ENCODE measurements at regions not wholly inside any gene's neighbourhood (a gene's known extent, or its start where the extent isn't known, plus 50 kb on each side); places are given as distances from the start of the nearest gene placed in this dataset.
A peak's percentile ranks its signal among the peaks of the same experiment; 100 is the strongest.
"Not testable (repeated sequence)": the region's sequence is repeated elsewhere in the genome, so short reads cannot be mapped to it uniquely, and the experiment has no call there.

GRCh38 chr5:174953871-174954270, 229.5 kb downstream of the MSX2 start:
- DNase-seq, result no peak

GRCh38 chr5:174951151-174951780, 226.9 kb downstream of the MSX2 start:
- peak; percentile 70 for DNase-seq

- no peak for DNase-seq
Observed at GRCh38 chr5:174947548-174947947, 223.2 kb downstream of the MSX2 start.

- DNase-seq, result no peak
Observed at GRCh38 chr5:174945853-174946252, 221.5 kb downstream of the MSX2 start.

GRCh38 chr5:174943785-174944184, 219.4 kb downstream of the MSX2 start:
- DNase-seq, result no peak

- DNase-seq, result not testable (repeated sequence)
Observed at GRCh38 chr5:174943002-174943401, 218.6 kb downstream of the MSX2 start.

- no peak for DNase-seq
Observed at GRCh38 chr5:174937201-174938123, 213.1 kb downstream of the MSX2 start.

GRCh38 chr5:174935854-174936474, 211.6 kb downstream of the MSX2 start:
- DNase-seq, result peak; percentile 29

- DNase-seq, result not testable (repeated sequence)
Observed at GRCh38 chr5:174931033-174931432, 206.7 kb downstream of the MSX2 start.

- no peak for DNase-seq
Observed at GRCh38 chr5:174925586-174925985, 201.2 kb downstream of the MSX2 start.

GRCh38 chr5:174922955-174923354, 198.6 kb downstream of the MSX2 start:
- no peak for DNase-seq

GRCh38 chr5:174920906-174921550, 196.6 kb downstream of the MSX2 start:
- no peak for DNase-seq

- no peak for DNase-seq
Observed at GRCh38 chr5:174919351-174919750, 195.0 kb downstream of the MSX2 start.

GRCh38 chr5:174918655-174919054, 194.3 kb downstream of the MSX2 start:
- DNase-seq, result no peak

- DNase-seq, result no peak
Observed at GRCh38 chr5:174917976-174918554, 193.7 kb downstream of the MSX2 start.

- DNase-seq, result not testable (repeated sequence)
Observed at GRCh38 chr5:174917435-174917834, 193.1 kb downstream of the MSX2 start.

- DNase-seq, result not testable (repeated sequence)
Observed at GRCh38 chr5:174916924-174917323, 192.5 kb downstream of the MSX2 start.

- no peak for DNase-seq
Observed at GRCh38 chr5:174916227-174916626, 191.8 kb downstream of the MSX2 start.

- no peak for DNase-seq
Observed at GRCh38 chr5:174911118-174911517, 186.7 kb downstream of the MSX2 start.

- peak; percentile 67 for DNase-seq
Observed at GRCh38 chr5:174910245-174910737, 185.9 kb downstream of the MSX2 start.

GRCh38 chr5:174903172-174903732, 178.9 kb downstream of the MSX2 start:
- DNase-seq, result peak; percentile 5

GRCh38 chr5:174901336-174901735, 177.0 kb downstream of the MSX2 start:
- no peak for DNase-seq
